K562 (cell line): ENCODE measurements at regions not wholly inside any gene's neighbourhood (a gene's known extent, or its start where the extent isn't known, plus 50 kb on each side); places are given as distances from the start of the nearest gene placed in this dataset.
A peak's percentile ranks its signal among the peaks of the same experiment; 100 is the strongest.

Experiments
- ATAC-seq: fragments of 200-7000 bp; cut with Tn5 transposase; 3 replicates; pipeline ENCODE4 v1.9.1; 2020; ENCODE audit warnings: moderate library complexity
- BruUV-seq: library from RNA; stranded (reverse); fragments of 400-500 nt; replicated peaks from 2 replicates; lab custom pipeline; 2021; lab: Mats Ljungman, UMichigan
- CTCF ChIA-PET: fragments of 300-600 bp; formaldehyde crosslinking; extraction: SDS; loops from one replicate; lab custom pipeline; 2021; ENCODE audit warnings: low intra/inter-chr PET ratio; lab: Yijun Ruan, JAX
- POLR2A ChIA-PET: fragments of 300-600, 350-650 bp; sonication (Branson Sonifier 250); formaldehyde crosslinking; extraction: SDS; loops from one replicate; lab custom pipeline; 2021; ENCODE audit warnings: antibody characterized with exemption, inconsistent platforms; lab: Yijun Ruan, JAX
- DNase-seq, 4 experiments: peaks; one replicate each; pipeline versions ENCODE4 v3.0.0 to v3.0.0-alpha.2; 2011 to 2018; ENCODE audit warnings: low spot score in 3 of 4, mixed read lengths in 3 of 4; ENCODE audit errors: extremely low read depth in 1 of 4
- FAIRE-seq: peaks from 2 replicates; lab custom pipeline; 2011; peaks lifted over from hg19 to GRCh38; lab: Jason Lieb, UNC
- H2AFZ ChIP-seq: 2 replicates; pipeline ENCODE4 v1.6.0; 2011; ENCODE audit warnings: low read depth, low read length, control low read depth, inconsistent platforms
- H3K27ac ChIP-seq: fragments of 200-600 bp; 3 replicates; pipeline ENCODE4 v1.8.0; 2011; ENCODE audit warnings: low read depth, mild to moderate bottlenecking, control low read depth, inconsistent platforms, low read length, moderate library complexity, mixed read lengths; ENCODE audit errors: extremely low read depth
- H3K27me3 ChIP-seq, 2 experiments: fragments of 300-600 bp in 1 of 2; 2 replicates in 1 of 2; 3 replicates in 1 of 2; pipeline versions ENCODE4 v1.6.0 to v1.8.0; 2011; ENCODE audit warnings: inconsistent platforms in 2 of 2, low read length in 2 of 2, mild to moderate bottlenecking in 1 of 2, mixed read lengths in 1 of 2, moderate library complexity in 1 of 2; ENCODE audit not compliant: control insufficient read depth in 2 of 2, insufficient read depth in 2 of 2
- H3K36me3 ChIP-seq: fragments of 300-600 bp; 3 replicates; pipeline ENCODE4 v1.8.0; 2011; ENCODE audit warnings: mild to moderate bottlenecking, low read length, inconsistent platforms; ENCODE audit not compliant: control insufficient read depth, insufficient read depth
- H3K4me1 ChIP-seq, 2 experiments: fragments of 200-600 bp in 1 of 2; replicated peaks in 1 of 2; 2 replicates in 1 of 2; 3 replicates in 1 of 2; pipeline versions ENCODE4 v1.5.1 to v1.8.0; 2011; ENCODE audit warnings: inconsistent platforms in 2 of 2, low read length in 2 of 2, mild to moderate bottlenecking in 1 of 2, mixed read lengths in 1 of 2, moderate library complexity in 1 of 2; ENCODE audit not compliant: control insufficient read depth in 2 of 2, insufficient read depth in 2 of 2
- H3K4me2 ChIP-seq: 2 replicates; pipeline ENCODE4 v1.6.1; 2011; ENCODE audit warnings: low read length, control low read depth, inconsistent platforms, mixed read lengths; ENCODE audit not compliant: insufficient read depth
- H3K4me3 ChIP-seq: fragments of 200-600 bp; sonication (generic), shearing (Covaris generic); 2 replicates; pipeline ENCODE4 v1.5.1; 2016; ENCODE audit warnings: control low read depth, inconsistent platforms
- H3K79me2 ChIP-seq: fragments of 200-600 bp; 3 replicates; pipeline ENCODE4 v1.8.0; 2011; ENCODE audit warnings: low read length, inconsistent platforms; ENCODE audit not compliant: control insufficient read depth, insufficient read depth
- H3K9ac ChIP-seq, 2 experiments: 2 replicates each; pipeline versions ENCODE4 v1.6.0 to v1.6.1; 2011; ENCODE audit warnings: low read depth in 2 of 2, low read length in 2 of 2, control low read depth in 1 of 2, inconsistent platforms in 1 of 2, mild to moderate bottlenecking in 1 of 2, mixed read lengths in 1 of 2; ENCODE audit not compliant: insufficient read depth in 1 of 2
- H3K9me1 ChIP-seq: one replicate; pipeline ENCODE4 v1.6.0; 2011; ENCODE audit warnings: inconsistent platforms, mild to moderate bottlenecking, low read length, moderate library complexity; ENCODE audit not compliant: control insufficient read depth, insufficient read depth
- H3K9me3 ChIP-seq: replicated peaks from 2 replicates; pipeline ENCODE4 v1.5.1; 2011; ENCODE audit warnings: low read depth, low read length, inconsistent platforms; ENCODE audit not compliant: control insufficient read depth, insufficient read depth
- H4K20me1 ChIP-seq: replicated peaks from 2 replicates; pipeline ENCODE4 v1.6.1; 2011; ENCODE audit warnings: low read length, inconsistent platforms, mixed read lengths; ENCODE audit not compliant: control insufficient read depth, insufficient read depth
- PCBP1 ChIP-seq: fragments of 200-400 bp; formaldehyde crosslinking; IDR thresholded peaks from 2 replicates; pipeline ENCODE4 v1.6.1; 2018; ENCODE audit warnings: mild to moderate bottlenecking, low read depth, low read length; ENCODE audit not compliant: poor library complexity, severe bottlenecking
- SIX5 ChIP-seq, 2 experiments: IDR thresholded peaks; 2 replicates each; pipeline ENCODE4 v1.6.1; 2011; ENCODE audit warnings: low read length in 2 of 2, borderline replicate concordance in 1 of 2, low read depth in 1 of 2, mild to moderate bottlenecking in 1 of 2, moderate library complexity in 1 of 2; ENCODE audit not compliant: insufficient read depth in 1 of 2
- SMARCA5 ChIP-seq: fragments of 450-650 bp; IDR thresholded peaks from 2 replicates; pipeline ENCODE4 v1.6.1; 2016
- ZNF134 ChIP-seq: fragments of 250-450 bp; sonication (Bioruptor Pico); conservative IDR thresholded peaks from 2 replicates; pipeline ENCODE4 v1.4.0; 2020
- ZNF282 ChIP-seq: sonication (generic); formaldehyde crosslinking; IDR thresholded peaks from 2 replicates; pipeline ENCODE4 v1.8.1; 2023; ENCODE audit warnings: missing genetic modification reagents
- WGBS: fragments of 100-300 bp; shearing (Covaris generic); methylation state at CpG from one replicate; pipeline ENCODE4 v1.1.6; 2016; ENCODE audit warnings: low coverage, mixed read lengths; ENCODE audit not compliant: insufficient coverage; ENCODE audit errors: missing lambda C conversion rate; 5-methylcytosine and 5-hydroxymethylcytosine counted together
- in situ Hi-C: fragments of 300-500 bp; cut with MboI; formaldehyde crosslinking; loops from 4 replicates; pipeline ENCODE4 v1.15.0; 2018; ENCODE audit warnings: inconsistent platforms, mixed read lengths
- intact Hi-C: fragments of 100-400 bp; cut with micrococcal nuclease; formaldehyde crosslinking; loops from 2 replicates; pipeline ENCODE4 v1.14.2; 2022

GRCh38 chr10:44263771-44264170 is 121.1 kb downstream of the CXCL12 start (continued):
- TF ChIP-seq PCBP1 (no peak), SMARCA5 (no peak)

- H3K36me3 ChIP-seq = no peaks in the 10 kb centered on the region
- TF ChIP-seq ZNF282 (no peak), ZNF134 (CRISPR knock-in tag) (peak; percentile 58; the same call in 1 of the 2 replicates), SIX5 (IDR thresholded peaks at IDR 0.05; ENCODE audit: borderline replicate concordance in 1 of 2, insufficient read depth in 1 of 2, low read depth in 1 of 2, low read length in 2 of 2) (no peak)
- TF ChIP-seq, all 486 proteins: peak for 1
- ChIA-PET POLR2A (no interaction called here), CTCF (no interaction called here)
- H3K4me3 ChIP-seq = no peak overlapping the region
- H3K79me2 ChIP-seq = no peaks in the 10 kb centered on the region
- WGBS = under 1% methylated on average over 6 of the region's 6 CpGs
- no TSS peak for BruUV-seq
- ATAC-seq (no peak), DNase-seq (no peak), FAIRE-seq (no peak)
- intact Hi-C loops (no loop called here), in situ Hi-C loops (no loop called here)
- H2AFZ ChIP-seq = no peak overlapping the region
- no peak overlapping the region for H3K9ac ChIP-seq
- no peaks in the 10 kb centered on the region for H3K9me3 ChIP-seq
- H3K27ac ChIP-seq = no peak overlapping the region
- H3K9me1 ChIP-seq = no peaks in the 10 kb centered on the region
- H3K4me1 ChIP-seq = no peaks in the 10 kb centered on the region
- H3K27me3 ChIP-seq = peaks cover 0 to 33% of the 10 kb centered on the region in 2 experiments; a peak in 3 of 5 replicates
- H4K20me1 ChIP-seq = no peaks in the 10 kb centered on the region
- no peak overlapping the region for H3K4me2 ChIP-seq
These were observed 122.2 kb downstream of the CXCL12 start for GRCh38 chr10:44262551-44263251.
